ENCODE measurements at regions not wholly inside any gene's neighbourhood (a gene's known extent, or its start where the extent isn't known, plus 50 kb on each side); places are given as distances from the start of the nearest gene placed in this dataset.
A peak's percentile ranks its signal among the peaks of the same experiment; 100 is the strongest.
"Not testable (repeated sequence)": the region's sequence is repeated elsewhere in the genome, so short reads cannot be mapped to it uniquely, and the experiment has no call there.

DNA sequence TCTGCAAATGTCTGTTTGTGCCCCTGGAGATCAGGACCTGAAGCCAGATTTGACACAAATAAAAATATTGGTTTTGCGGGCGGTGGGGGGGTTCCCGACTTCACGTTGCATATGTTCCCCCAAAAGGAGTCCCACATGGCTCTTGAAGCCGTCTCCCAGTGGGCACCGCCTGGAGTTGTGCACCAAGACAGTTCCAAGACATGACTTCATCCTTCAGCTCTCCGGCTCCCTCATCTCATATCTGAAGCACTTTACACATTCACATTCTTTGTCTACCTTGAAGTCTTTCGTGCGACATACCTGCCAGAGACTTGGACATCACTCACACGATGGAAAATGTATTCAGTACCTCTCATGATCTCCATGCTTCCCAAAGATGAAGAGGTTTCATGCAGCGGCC is 362.8 kb upstream of the FOXK1 start:
- DNase-seq: no peak

DNA sequence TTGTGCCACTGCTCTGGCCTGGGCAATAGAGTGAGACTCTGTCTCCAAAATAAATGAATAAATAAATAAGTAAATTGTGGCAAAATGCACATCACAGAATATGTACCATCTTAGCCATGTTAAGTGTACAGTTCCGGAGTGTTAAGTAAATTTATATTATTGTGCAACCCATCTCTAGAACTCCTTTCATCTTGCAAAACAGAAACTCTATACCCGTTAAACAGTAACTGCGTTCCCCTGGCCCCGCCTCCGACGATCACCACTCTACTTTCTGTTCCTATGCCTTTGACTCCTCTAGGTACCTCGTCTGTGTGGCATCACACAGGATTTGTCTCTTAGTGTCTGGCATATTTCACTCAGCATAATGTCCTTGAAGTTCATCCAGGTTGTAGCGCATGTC is 356.4 kb upstream of the FOXK1 start:
- DNase-seq: no peak

DNA sequence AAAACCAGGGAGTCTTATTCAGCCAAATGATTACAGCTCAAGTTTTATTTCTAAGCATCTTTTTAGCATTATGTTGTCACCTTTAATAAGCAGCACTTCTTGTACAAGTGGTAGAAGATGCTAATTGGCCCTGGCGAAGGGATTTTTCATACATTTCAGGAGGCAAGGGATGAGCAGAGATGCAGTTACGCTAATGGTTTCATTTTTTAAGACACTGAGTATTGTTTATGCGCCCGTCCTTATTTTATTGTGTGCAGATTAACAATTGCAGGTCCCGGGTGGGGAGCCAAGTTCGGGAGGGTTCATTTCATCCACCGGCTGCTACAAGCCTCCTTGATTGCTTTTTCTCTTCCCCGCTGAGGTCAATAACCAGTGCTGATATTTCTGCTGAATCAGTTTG is 350.4 kb upstream of the FOXK1 start:
- no peak for DNase-seq

DNA sequence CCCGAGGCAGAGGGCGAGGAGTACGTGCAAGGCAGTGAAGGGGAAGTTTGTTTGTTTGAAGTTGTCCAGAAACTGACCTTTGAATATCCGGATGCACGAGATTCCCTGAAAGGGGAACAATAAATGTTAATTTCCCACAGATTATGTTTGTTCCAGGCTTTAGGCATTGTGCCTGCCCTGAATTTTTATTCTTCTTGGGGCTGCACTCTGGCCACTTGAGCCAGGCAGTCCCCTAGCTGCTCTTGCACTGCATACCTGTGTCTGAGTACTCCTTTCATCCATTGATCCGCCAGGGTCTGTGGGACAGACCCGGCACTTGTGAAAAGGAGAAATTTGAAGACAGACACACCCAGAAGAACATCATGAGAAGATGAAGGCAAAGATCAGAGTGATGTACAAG is 343.5 kb upstream of the FOXK1 start:
- DNase-seq: no peak

DNA sequence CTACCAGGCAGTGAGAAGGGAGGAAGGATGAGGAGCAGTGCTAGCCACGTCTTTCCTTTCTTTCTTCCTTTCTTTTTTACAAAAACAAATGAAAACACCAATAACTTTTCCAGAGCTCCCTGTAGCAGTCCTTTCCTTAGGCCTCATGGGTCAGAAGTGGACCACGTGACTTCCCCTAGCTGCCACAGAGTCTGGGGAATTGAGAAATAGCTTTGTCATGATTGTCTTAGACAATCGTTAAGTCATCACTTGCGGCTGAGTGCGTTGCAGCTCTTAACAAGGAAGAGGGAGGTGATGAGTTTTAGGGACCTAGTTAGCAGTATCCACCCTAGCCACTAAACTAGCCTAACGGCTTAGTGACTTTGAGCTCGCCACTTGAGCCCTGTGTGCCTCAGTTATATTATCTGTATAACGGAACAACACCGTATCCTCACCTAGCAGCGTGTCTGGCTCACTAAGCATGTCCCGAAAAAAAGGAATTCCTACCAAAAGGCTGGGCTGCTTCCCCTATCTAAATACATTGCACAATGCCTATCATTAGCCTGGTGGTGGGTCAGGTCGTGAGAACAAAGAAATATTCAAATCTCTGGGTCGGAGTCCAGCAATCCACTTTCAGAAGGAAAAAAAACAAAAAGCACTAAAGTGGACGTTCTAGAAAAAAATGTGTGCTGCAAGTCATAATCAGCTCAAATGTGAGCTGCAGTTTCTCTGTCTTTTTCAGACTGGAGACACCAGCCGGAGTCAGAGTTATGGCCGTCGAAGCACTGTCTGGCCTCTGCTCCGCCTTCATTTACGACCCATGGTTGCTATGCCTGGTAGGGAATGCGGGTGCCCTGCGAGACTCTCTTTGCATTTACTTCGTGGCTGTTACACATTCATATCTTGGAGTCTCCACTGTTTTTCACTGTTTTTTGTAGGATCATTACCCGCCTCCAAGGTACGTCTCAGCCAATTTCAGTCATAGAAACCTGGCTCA is 338.5 kb upstream of the FOXK1 start:
- DNase-seq: no peak

DNA sequence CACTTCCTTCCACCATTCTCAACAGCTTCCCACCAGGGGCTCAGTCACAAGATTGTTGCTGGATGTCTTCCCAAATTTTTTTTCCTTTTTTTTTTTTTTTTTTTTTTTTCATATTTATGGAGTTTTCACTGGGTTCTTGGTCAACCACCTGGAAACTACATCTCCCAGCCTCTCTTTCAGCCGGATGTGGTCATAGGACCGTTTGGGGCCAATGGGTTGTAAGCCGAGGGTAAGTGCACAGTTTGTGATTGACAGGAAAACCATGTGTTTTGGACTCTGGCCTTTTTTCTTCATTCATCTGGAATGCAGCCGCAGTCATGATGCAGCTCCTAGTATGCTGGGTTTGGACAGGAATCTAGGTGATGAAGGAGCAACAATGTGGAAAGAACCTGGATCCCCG is 337.1 kb upstream of the FOXK1 start:
- DNase-seq: no peak

DNA sequence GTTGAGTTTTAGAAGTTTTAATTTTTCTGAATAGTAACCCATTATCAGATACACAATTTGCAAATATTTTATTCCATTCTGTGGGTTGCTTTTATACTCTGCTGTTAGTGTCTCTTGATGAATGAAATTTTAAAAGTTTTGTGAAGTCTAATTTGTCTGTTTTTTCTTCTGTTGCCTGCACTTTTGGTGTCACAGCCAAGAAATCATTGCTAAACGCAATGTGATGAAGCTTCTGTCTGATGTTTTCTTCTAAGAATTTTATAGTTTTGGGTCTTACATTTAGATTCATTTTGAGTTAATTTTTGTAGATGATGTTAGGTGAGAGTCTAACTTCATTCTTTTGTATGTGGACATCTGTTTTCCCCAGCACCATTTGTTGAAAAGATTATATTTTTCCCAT is 330.0 kb upstream of the FOXK1 start:
- DNase-seq: no peak

DNA sequence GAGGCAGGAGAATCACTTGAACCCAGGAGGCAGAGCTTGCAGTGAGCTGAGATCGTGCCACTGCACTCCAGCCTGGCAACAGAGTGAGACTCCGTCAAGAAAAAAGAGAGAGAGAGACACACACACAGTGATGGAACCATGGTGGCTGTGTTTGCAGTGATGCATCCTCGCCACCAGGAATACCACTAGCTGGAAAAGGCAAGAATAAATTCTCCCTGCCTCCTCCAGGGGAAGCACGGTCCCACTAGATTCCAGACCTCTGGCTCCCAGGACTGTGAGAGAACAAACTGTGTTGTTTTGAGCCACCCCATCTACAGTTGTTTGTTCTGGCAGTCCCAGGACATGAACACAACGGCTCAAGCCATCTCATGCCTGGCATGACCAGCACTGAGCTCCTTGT is 320.3 kb upstream of the FOXK1 start:
- no peak for DNase-seq

DNA sequence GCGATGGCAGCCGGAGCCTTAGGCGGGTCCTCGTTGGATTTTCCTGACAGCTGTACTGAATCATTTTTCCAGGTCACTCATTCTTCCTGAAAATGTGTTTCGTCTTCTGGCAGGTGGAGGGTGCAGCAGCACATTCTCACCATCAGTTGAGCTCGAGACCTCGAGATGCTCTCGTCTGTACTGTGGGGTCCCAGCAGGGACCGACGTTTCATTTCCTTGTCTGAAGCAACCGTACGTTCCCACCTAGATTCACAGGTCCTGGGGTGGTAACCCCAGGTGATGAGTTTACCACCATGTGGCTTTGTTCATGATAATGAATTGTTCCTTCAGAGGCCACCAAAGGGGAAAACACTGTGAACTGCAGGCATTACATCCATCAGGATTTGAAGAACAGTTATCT is 298.5 kb upstream of the FOXK1 start:
- DNase-seq: no peak

DNA sequence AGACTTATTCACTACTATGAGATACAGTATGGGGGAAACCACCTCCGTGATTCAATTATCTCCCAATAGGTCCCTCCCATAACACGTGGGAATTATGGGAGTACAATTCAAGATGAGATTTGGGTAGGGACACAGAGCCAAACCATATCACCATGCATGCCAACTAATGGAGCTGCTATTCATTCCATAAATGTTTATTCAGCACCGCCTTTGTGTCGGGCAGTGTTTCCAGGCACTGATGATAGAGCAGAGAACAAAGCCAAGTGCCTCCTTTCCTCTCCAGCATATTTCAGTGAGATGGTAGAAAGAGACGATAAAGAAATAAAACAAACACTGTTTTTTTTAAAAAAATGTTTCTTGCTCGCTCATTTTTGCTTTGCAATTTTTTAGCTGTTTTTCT is 295.9 kb upstream of the FOXK1 start:
- DNase-seq: no peak

DNA sequence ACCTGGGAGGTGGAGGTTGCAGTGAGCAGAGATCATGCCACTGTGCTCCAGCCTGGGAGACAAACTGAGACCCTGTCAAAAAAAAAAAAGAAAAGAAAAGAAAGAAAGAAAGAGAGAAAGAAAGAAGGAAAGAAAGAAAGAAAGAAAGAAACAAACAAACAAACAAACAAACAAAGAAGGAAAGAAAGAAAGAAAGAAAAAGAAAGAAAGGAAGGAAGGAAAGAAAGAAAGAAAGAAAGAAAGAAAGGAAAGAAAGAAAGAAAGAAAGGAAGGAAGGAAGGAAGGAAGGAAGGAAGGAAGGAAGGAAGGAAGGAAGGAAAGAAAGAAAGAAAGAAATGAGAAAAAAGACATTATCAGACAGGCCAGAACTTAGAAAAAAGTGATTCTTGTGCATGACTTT is 291.0 kb upstream of the FOXK1 start:
- DNase-seq: not testable (repeated sequence)

DNA sequence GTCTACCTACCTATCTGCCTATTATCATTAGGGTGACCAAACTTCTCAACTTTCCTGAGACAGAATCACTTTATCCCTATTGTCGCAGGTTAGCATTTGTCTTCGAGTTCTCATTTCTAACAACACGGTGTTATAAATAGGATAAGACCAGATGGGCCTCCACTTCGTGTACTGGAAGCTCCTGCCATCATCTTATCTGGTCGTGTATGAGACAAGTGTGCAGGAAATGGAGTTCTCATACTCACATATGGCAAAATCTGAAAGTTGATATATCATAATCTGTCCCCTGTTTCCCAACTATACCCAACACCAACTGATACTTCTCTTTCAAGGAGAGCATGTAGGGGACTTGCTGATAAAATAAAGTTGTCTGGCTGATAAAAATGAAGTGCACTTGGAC is 287.4 kb upstream of the FOXK1 start:
- no peak for DNase-seq

DNA sequence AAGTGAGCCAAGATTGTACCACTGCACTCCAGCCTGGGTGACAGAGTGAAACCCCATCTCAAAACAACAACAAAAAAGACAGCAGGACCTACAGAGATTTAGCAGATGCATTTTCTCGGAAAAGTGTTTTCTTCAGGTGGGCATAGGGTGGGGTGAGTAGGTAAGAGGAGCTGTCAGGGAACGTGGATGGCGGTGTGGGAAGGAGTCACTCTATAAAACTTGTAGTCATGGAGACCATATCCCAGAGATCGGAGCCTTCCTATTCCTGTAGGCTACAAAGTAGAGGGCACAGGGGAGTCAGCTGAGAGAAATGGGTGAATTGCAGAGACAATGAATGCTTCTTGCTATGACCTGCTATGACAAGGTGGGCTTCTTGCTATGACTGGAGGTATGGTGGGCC is 283.0 kb upstream of the FOXK1 start:
- DNase-seq: no peak

DNA sequence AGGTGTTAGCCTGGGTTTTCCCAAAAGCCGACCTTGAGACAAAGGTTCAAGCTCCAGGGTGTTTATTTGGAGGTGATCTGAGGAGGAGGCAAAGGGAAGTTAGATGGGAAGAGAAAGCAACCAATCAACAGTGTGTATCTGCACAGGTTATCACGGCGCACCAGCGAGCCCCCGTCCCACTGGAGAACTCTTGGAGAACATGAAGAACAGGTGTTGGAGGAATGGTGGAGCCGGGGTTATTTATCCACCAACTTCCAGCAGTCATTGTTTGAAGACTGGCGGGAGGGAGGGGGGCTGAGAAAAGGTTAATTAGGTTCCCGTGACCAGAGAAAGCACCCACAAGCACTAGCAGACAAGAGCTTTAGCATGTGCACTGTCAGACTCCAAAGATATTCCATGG is 282.5 kb upstream of the FOXK1 start:
- DNase-seq: no peak

DNA sequence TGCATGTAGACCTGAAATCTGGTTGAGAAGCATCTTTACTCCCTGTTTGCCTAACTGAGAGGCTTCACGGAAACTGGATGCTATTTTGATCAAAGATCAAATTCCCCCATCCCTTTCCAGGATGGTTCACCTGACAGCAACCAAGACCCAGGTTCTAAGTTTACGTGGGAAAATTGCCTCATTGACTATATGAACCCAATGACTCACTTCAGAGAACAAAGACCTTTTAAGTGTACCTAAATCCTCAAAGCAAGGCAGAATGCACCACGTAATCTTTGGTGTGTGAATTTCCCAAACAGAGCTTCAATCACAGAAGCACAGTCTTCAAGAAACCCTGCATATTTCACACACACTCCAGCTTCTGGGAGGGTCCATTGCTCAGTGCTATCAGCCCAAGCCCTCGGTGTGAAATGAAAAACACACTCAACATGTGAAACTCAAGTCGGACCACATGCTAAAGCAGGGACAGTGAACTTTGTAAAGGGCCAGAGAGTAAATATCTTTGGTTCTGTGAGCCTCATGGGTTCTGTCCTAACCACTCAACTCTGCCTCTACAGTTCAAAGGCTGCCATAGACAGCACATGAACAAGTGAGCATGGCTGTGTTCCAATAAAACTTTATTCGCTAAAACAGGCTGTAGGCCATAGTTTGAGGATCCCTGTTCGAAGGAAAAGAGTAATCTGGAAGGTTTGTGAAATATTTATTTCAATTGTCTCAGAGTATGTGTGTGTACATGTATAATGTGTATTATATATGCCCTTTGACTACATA is 275.6 kb upstream of the FOXK1 start:
- no peak for DNase-seq

DNA sequence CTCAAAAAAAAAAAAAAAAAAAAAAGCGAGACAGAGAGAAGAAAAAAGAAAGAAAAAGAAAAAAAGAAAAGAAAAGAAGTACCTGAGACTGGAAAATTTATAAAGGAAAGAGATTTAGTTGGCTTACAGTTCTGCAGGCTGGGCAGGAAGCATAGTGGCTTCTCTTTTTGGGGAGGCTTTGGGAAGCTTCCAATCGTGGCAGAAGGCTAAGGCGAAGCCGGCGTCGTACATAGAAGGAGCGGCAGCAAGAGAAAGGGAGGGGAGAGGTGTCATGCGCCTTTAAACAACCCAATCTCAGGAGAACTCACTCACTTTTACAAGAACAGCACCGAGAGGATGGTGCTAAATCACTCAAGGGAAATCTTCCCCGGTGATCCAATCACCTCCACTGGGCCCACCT is 272.1 kb upstream of the FOXK1 start:
- DNase-seq: no peak

DNA sequence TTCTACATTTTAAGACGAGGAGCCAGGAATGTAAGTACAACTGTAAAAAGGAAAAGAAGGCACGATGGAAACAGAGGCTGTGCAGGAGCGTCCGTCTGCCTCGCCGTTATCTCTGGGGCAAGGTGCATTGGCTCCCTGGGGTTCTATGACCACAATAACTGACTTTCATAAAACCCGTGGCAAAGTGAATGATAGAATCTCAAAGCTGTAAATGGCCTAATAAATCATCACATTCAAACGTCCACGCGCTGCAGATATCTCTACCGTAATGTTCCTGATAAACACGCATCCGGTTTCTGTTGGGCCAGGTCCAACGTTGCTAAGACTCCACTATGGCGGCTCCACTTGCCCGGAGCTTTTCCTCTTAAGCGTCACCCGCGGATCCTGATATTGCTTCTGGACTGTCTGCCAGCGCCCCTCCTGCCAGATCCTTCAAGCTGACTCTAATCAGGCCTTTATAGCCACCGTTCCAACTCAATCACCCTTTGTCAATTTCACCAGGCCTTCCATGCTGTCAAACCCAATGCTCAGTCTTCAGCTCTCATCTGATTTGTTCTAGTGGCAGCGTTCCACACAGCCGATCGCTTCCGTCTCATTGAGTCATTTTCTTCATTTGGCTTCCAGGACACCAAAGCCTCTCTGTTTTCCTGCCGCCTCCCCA is 265.6 kb upstream of the FOXK1 start:
- peak; percentile 59 for DNase-seq

DNA sequence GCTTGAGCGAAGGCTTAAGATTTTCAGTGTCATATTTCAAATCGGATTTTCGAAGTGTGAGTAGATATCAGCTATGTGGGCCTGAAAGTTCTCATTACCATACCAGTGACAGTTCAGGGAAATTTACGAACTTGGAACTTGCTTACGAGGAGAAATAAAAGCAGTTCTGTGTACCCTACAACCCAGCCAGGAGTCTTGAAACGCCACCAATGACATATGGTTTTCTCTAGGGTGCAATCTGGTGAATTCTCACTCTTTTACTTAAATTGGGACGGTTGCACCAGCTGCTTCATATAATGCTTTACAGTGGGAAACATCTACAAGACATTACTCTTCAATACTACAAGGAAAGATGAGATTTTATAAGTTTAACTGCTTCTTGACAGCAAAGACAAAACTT is 253.6 kb upstream of the FOXK1 start:
- no peak for DNase-seq

DNA sequence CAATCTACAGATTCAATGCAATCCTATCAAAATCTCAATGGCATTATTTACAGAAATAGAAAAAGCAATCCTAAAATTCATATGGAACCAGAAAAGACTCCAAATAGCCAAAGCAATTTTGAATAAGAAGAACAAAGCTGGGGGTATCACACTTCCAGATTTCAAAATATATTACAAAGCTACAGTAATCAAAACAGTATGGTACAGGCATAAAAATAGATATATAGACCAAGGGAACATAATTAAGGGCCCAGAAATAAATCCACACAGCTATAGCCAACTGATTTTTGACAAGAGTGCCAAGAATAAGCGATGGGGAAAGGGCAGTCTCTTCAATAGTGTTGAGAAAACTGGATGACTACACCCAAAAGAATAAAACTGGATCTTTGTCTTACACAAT is 251.9 kb upstream of the FOXK1 start:
- DNase-seq: no peak

DNA sequence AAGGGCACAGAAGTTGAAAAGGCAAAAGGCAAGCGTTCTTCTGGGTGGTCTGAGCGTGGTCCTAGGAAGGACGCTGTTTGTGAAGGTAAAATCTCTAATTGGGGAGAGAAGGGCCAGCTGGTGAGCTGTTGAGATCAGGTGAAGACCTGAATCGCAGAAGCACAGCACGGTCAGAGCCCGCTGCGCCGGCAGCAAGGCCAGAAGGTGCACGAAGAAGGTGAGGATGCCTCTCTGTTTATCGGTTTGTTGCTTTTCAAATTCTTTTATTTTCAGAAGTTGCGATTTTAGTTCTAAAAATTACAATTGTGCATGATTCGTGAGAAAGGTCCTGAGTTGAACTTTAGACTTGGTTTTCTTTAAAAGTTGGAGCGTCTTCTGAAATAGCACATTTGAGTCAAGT is 247.8 kb upstream of the FOXK1 start:
- no peak for DNase-seq

DNA sequence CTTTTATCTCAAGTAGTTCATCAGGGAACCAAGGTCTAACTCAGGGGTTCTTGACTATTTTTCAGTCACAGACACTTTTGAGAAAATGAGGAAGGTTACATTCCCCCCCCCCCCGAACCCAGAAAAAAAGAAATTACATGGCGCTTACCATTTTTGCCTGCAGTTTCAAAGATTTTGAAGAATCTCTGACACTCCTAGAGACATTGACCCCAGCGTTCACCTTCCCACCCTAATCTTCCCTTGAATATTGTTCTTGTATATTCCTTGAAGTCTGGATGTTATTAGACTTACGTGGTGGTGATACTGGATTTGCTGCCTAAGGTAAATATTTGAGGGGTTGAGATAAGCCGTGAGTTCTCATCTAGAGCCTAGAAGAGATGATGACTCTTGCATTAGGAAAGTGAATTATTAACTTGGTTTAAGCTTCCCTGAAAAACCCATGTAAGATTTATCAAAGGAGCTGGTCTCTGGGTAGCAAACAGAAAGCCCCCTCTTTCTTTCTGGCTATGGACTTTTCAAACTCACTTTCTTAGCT is 245.7 kb upstream of the FOXK1 start:
- no peak for DNase-seq

DNA sequence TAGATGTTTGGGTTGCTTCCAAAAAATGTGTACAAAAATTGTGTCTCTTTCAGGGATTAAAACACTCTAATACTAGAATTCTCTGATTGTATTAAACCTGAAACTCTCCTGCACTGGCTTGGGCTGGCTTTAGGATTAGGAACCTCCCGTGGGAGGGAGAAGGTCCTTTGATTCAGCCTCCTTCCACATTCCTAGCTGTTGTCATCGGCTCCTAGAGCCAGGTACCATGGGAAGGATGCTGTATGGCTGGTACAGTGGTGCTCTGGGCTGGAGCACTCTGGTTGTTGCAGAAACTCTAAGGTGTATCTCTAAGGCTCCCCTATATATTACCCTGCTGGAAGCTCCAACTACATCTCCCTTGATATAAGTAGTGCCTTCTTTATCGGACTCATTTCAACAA is 245.2 kb upstream of the FOXK1 start:
- no peak for DNase-seq

DNA sequence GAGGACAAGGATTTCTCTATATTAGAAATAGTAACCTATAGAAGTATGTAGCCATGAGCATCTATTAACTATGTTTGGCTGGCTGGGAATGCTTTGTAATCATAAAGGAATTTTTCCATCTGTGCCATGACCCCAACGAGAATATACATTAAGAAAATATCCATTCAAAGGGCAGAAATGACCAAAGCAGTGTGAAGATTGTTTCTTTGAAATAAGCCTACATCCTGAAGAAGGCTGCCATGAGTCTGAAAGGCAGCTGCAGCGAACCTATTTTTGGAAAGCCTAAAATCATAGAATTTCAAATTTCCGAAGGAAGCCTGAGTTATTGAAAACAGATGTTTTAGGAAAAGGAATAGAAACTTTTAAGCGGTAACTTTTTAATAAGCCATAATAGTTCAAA is 244.2 kb upstream of the FOXK1 start:
- DNase-seq: no peak

Data from NCI-H510A treated with DMSO at 0.1 percent for 48 hours (cell line).